ENCODE measurements at regions not wholly inside any gene's neighbourhood (a gene's known extent, or its start where the extent isn't known, plus 50 kb on each side); places are given as distances from the start of the nearest gene placed in this dataset.
"Not testable (repeated sequence)": the region's sequence is repeated elsewhere in the genome, so short reads cannot be mapped to it uniquely, and the experiment has no call there.

- DNase-seq (ENCODE audit: low read depth): no peak
Measured at GRCh38 chr4:155591738-155592143, 74.9 kb upstream of the GUCY1A1 start.

GRCh38 chr4:155590796-155591585, 75.7 kb upstream of the GUCY1A1 start:
- DNase-seq (ENCODE audit: low read depth): no peak

- no peak for DNase-seq (ENCODE audit: low read depth)
Measured at GRCh38 chr4:155588437-155588836, 78.2 kb upstream of the GUCY1A1 start.

GRCh38 chr4:155587766-155588165, 78.9 kb upstream of the GUCY1A1 start:
- no peak for DNase-seq (ENCODE audit: low read depth)

- no peak for DNase-seq (ENCODE audit: low read depth)
Measured at GRCh38 chr4:155582971-155583437, 83.6 kb upstream of the GUCY1A1 start.

GRCh38 chr4:155582041-155582440, 84.6 kb upstream of the GUCY1A1 start:
- DNase-seq (ENCODE audit: low read depth): no peak

- DNase-seq (ENCODE audit: low read depth): no peak
Measured at GRCh38 chr4:155578726-155579370, 87.8 kb upstream of the GUCY1A1 start.

- no peak for DNase-seq (ENCODE audit: low read depth)
Measured at GRCh38 chr4:155578219-155578618, 88.4 kb upstream of the GUCY1A1 start.

GRCh38 chr4:155574329-155574728, 92.3 kb upstream of the GUCY1A1 start:
- DNase-seq (ENCODE audit: low read depth): not testable (repeated sequence)

- DNase-seq (ENCODE audit: low read depth): no peak
Measured at GRCh38 chr4:155573126-155573525, 93.5 kb upstream of the GUCY1A1 start.

GRCh38 chr4:155572106-155572703, 94.4 kb upstream of the GUCY1A1 start:
- DNase-seq (ENCODE audit: low read depth): no peak

GRCh38 chr4:155571184-155571944, 95.3 kb upstream of the GUCY1A1 start:
- no peak for DNase-seq (ENCODE audit: low read depth)

GRCh38 chr4:155570661-155571060, 96.0 kb upstream of the GUCY1A1 start:
- DNase-seq (ENCODE audit: low read depth): no peak

GRCh38 chr4:155569960-155570515, 96.6 kb upstream of the GUCY1A1 start:
- DNase-seq (ENCODE audit: low read depth): no peak

- no peak for DNase-seq (ENCODE audit: low read depth)
Measured at GRCh38 chr4:155569471-155569870, 97.2 kb upstream of the GUCY1A1 start.

GRCh38 chr4:155568641-155569220, 97.9 kb upstream of the GUCY1A1 start:
- no peak for DNase-seq (ENCODE audit: low read depth)

GRCh38 chr4:155566354-155566753, 100.3 kb upstream of the GUCY1A1 start:
- DNase-seq (ENCODE audit: low read depth): no peak

- no peak for DNase-seq (ENCODE audit: low read depth)
Measured at GRCh38 chr4:155565776-155566175, 100.9 kb upstream of the GUCY1A1 start.

GRCh38 chr4:155565330-155565729, 101.3 kb upstream of the GUCY1A1 start:
- DNase-seq (ENCODE audit: low read depth): no peak

- no peak for DNase-seq (ENCODE audit: low read depth)
Measured at GRCh38 chr4:155564880-155565279, 101.8 kb upstream of the GUCY1A1 start.

- DNase-seq (ENCODE audit: low read depth): no peak
Measured at GRCh38 chr4:155564086-155564485, 102.6 kb upstream of the GUCY1A1 start.

- DNase-seq (ENCODE audit: low read depth): no peak
Measured at GRCh38 chr4:155559915-155560314, 106.7 kb upstream of the GUCY1A1 start.
